ENCODE measurements at regions not wholly inside any gene's neighbourhood (a gene's known extent, or its start where the extent isn't known, plus 50 kb on each side); places are given as distances from the start of the nearest gene placed in this dataset.

DNA sequence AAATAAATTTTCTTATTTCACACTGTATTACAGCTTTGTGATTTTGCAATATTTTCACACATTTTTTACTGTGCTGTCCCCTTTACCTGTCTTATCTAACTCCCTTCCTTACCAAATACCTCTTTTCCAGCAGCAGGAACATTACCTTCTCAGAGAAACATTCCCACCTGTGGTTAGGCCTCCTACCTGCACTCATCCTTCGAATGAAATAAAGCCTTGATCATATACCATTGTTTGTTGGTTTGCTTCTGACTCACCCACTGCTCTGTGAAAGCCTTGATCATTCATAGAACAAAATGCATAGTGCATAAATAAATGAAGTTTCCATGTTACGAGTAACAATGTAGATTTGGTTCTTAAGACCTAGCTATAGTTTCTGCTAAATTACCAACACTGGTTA is 256.3 kb downstream of the ARL4A start:
- H3K4me1 ChIP-seq (ENCODE audit: insufficient read depth, low read length, poor library complexity, severe bottlenecking), result no peaks in the 10 kb centered on the region
- intact Hi-C loops (cut with micrococcal nuclease; ENCODE audit: unreplicated experiment), result no loop called here

DNA sequence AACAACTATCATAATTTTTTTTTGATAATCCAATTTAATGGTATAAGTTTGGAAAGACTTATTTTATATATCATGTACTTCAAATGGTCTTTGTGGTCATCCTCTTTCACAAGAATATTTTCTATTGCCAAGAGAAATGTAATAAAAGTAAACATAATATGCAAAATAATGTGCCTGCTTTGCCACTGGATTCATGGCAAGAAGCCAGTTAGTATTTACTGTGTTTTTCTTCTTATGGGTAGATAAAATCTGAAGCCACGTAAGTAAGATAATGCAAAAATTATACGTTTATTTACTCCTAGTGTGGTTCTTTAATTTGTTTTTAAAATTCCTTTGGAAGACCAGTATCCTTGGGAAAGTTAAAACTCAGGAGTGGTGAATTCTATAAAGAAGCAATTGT is 258.5 kb downstream of the ARL4A start:
- no peak overlapping the region for H3K27ac ChIP-seq (ENCODE audit: low read depth, low read length, poor library complexity, severe bottlenecking)
- TF ChIP-seq, protein P1, sequence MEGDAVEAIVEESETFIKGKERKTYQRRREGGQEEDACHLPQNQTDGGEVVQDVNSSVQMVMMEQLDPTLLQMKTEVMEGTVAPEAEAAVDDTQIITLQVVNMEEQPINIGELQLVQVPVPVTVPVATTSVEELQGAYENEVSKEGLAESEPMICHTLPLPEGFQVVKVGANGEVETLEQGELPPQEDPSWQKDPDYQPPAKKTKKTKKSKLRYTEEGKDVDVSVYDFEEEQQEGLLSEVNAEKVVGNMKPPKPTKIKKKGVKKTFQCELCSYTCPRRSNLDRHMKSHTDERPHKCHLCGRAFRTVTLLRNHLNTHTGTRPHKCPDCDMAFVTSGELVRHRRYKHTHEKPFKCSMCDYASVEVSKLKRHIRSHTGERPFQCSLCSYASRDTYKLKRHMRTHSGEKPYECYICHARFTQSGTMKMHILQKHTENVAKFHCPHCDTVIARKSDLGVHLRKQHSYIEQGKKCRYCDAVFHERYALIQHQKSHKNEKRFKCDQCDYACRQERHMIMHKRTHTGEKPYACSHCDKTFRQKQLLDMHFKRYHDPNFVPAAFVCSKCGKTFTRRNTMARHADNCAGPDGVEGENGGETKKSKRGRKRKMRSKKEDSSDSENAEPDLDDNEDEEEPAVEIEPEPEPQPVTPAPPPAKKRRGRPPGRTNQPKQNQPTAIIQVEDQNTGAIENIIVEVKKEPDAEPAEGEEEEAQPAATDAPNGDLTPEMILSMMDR (conservative IDR thresholded peaks at IDR 0.05; ENCODE audit: low read length), result no peak
- TF ChIP-seq EZH2phosphoT487 (IDR thresholded peaks at IDR 0.05; ENCODE audit: borderline replicate concordance, low read depth, low read length), result no peak
- no peak overlapping the region for H2AFZ ChIP-seq (ENCODE audit: low read length)
- no peak for DNase-seq (ENCODE audit: low spot score)
- no peak overlapping the region for H3K4me2 ChIP-seq (ENCODE audit: low read length)
- no peaks in the 10 kb centered on the region for H3K9me3 ChIP-seq (ENCODE audit: low read length)
- H3K4me3 ChIP-seq (ENCODE audit: low read depth, low read length, poor library complexity, severe bottlenecking), result no peak overlapping the region
- ChIA-PET POLR2A (interaction anchor here (0.6 kb wide), 2 partner anchors 11 to 318 kb away, joined by 3 read pairs; no protein-coding TSS in a partner anchor), CTCF (ENCODE audit: unreplicated experiment) (no interaction called here)
- intact Hi-C loops (cut with micrococcal nuclease; ENCODE audit: unreplicated experiment), result no loop called here
- BruUV-seq (replicated peaks), result no TSS peak
- no peaks in the 10 kb centered on the region for H3K79me2 ChIP-seq (ENCODE audit: insufficient read depth, low read depth, low read length)
- H3K36me3 ChIP-seq (ENCODE audit: insufficient read depth, low read length), result no peaks in the 10 kb centered on the region
- H4K20me1 ChIP-seq (ENCODE audit: insufficient read depth, low read length), result no peaks in the 10 kb centered on the region
- no peaks in the 10 kb centered on the region for H3K9me2 ChIP-seq (ENCODE audit: insufficient read depth, low read length)
- H3K4me1 ChIP-seq (ENCODE audit: insufficient read depth, low read length, poor library complexity, severe bottlenecking), result no peaks in the 10 kb centered on the region

More for the DNA sequence above, 256.3 kb downstream of the ARL4A start:
- ChIA-PET CTCF (ENCODE audit: unreplicated experiment) (no interaction called here), POLR2A (interaction anchor here (0.6 kb wide), 1 partner anchor 546 kb away, joined by 4 read pairs; no protein-coding TSS in a partner anchor)
- Histone ChIP-seq H3K27ac (ENCODE audit: low read depth, low read length, poor library complexity, severe bottlenecking) (no peak overlapping the region), H2AFZ (ENCODE audit: low read length) (no peak overlapping the region), H3K4me3 (ENCODE audit: low read depth, low read length, poor library complexity, severe bottlenecking) (no peak overlapping the region), H3K9me3 (ENCODE audit: low read length) (no peaks in the 10 kb centered on the region), H3K4me2 (ENCODE audit: low read length) (no peak overlapping the region), H3K36me3 (ENCODE audit: insufficient read depth, low read length) (no peaks in the 10 kb centered on the region), H3K79me2 (ENCODE audit: insufficient read depth, low read depth, low read length) (no peaks in the 10 kb centered on the region), H3K9me2 (ENCODE audit: insufficient read depth, low read length) (no peaks in the 10 kb centered on the region), H4K20me1 (ENCODE audit: insufficient read depth, low read length) (no peaks in the 10 kb centered on the region)
- DNase-seq (ENCODE audit: low spot score), result no peak
- TF ChIP-seq, protein P1 (conservative IDR thresholded peaks at IDR 0.05; ENCODE audit: low read length), result no peak
- TF ChIP-seq EZH2phosphoT487 (IDR thresholded peaks at IDR 0.05; ENCODE audit: borderline replicate concordance, low read depth, low read length), result no peak
- no TSS peak for BruUV-seq (replicated peaks)

DNA sequence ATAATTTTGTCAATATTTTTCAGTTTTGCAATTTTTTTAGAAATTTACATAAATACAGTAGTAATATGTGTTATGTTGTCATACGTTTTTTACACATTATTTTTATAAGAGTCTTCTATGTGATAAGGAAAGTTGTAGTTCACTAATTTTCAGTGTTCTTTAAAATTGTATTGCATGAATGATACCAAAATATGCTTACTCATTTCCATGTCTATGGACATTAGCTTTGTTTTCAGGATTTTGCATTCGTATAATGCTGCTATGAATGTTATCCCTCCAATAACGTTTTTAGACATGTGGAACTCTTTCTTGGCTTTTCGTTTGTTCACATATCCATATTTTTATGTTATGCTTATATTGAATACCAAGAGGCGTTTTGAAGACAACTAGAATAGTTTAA is 260.0 kb downstream of the ARL4A start:
- Histone ChIP-seq H3K79me2 (ENCODE audit: insufficient read depth, low read depth, low read length) (no peaks in the 10 kb centered on the region), H4K20me1 (ENCODE audit: insufficient read depth, low read length) (no peaks in the 10 kb centered on the region), H3K4me2 (ENCODE audit: low read length) (no peak overlapping the region), H3K27ac (ENCODE audit: low read depth, low read length, poor library complexity, severe bottlenecking) (no peak overlapping the region), H3K9me3 (ENCODE audit: low read length) (no peaks in the 10 kb centered on the region), H3K4me3 (ENCODE audit: low read depth, low read length, poor library complexity, severe bottlenecking) (no peak overlapping the region), H3K4me1 (ENCODE audit: insufficient read depth, low read length, poor library complexity, severe bottlenecking) (no peaks in the 10 kb centered on the region), H3K36me3 (ENCODE audit: insufficient read depth, low read length) (no peaks in the 10 kb centered on the region), H3K9me2 (ENCODE audit: insufficient read depth, low read length) (no peaks in the 10 kb centered on the region), H2AFZ (ENCODE audit: low read length) (no peak overlapping the region)
- POLR2A ChIA-PET, result interaction anchor here (0.6 kb wide), 1 partner anchor 538 kb away, joined by 3 read pairs; no protein-coding TSS in a partner anchor
- CTCF ChIA-PET (ENCODE audit: unreplicated experiment), result no interaction called here
- TF ChIP-seq EZH2phosphoT487 (IDR thresholded peaks at IDR 0.05; ENCODE audit: borderline replicate concordance, low read depth, low read length), result no peak
- TF ChIP-seq, protein P1 (conservative IDR thresholded peaks at IDR 0.05; ENCODE audit: low read length), result no peak
- no peak for DNase-seq (ENCODE audit: low spot score)
- BruUV-seq (replicated peaks), result no TSS peak
- intact Hi-C loops (cut with micrococcal nuclease; ENCODE audit: unreplicated experiment), result no loop called here

All from OCI-LY7 (cell line).